Sigmoid colon (tissue), 6 donors: ENCODE measurements at regions not wholly inside any gene's neighbourhood (a gene's known extent, or its start where the extent isn't known, plus 50 kb on each side); places are given as distances from the start of the nearest gene placed in this dataset.

Experiments used
- DNase-seq: peaks from one replicate; pipeline ENCODE4 v3.0.0-alpha.2; 2019
- H3K27ac ChIP-seq, 4 donors: fragments of 200-600 bp; sonication (generic); one replicate each; pipeline ENCODE4 v1.5.1; 2016 to 2019; ENCODE audit warnings: mild to moderate bottlenecking in 1 of 4
- H3K27me3 ChIP-seq, 3 donors: fragments of 200-600 bp; sonication (generic); one replicate each; pipeline ENCODE4 v1.5.1; 2019; ENCODE audit warnings: mild to moderate bottlenecking in 1 of 3
- H3K36me3 ChIP-seq, 4 donors: fragments of 200-600 bp; sonication (generic); one replicate each; pipeline ENCODE4 v1.5.1; 2016 to 2019
- H3K4me1 ChIP-seq, 4 donors: fragments of 200-600 bp; sonication (generic); one replicate each; pipeline ENCODE4 v1.5.1; 2017 to 2019
- H3K4me3 ChIP-seq, 4 donors: fragments of 200-600 bp; sonication (generic); one replicate each; pipeline ENCODE4 v1.5.1; 2017 to 2019; ENCODE audit warnings: mild to moderate bottlenecking in 2 of 4, moderate library complexity in 1 of 4
- H3K9me3 ChIP-seq, 4 donors: fragments of 200-600 bp in 3 of 4; sonication (generic) in 3 of 4; one replicate each; pipeline versions ENCODE4 v1.5.1 to v1.6.1; 2013 to 2019
- EP300 ChIP-seq, 4 donors: sonication (generic); formaldehyde crosslinking; IDR thresholded peaks; one replicate each; pipeline ENCODE4 v1.6.1; 2017; ENCODE audit warnings: antibody characterized with exemption in 4 of 4
- POLR2A ChIP-seq, 2 donors: fragments of 450-650 bp; IDR thresholded peaks; one replicate each; pipeline ENCODE4 v1.6.1; 2016; ENCODE audit warnings: antibody characterized with exemption in 2 of 2, mild to moderate bottlenecking in 2 of 2, moderate library complexity in 2 of 2
- POLR2AphosphoS5 ChIP-seq, 4 donors: sonication (generic); formaldehyde crosslinking; IDR thresholded peaks; one replicate each; pipeline ENCODE4 v1.6.1; 2017; ENCODE audit warnings: antibody characterized with exemption in 4 of 4
- WGBS, 2 donors: extraction: QIAGEN DNeasy Blood & Tissue Kit; methylation state at CpG; one replicate each; pipeline ENCODE4 v1.1.7; 2013; 5-methylcytosine and 5-hydroxymethylcytosine counted together
- intact Hi-C: fragments of 100-400 bp; cut with DNase I; formaldehyde crosslinking; loops from one replicate; pipeline ENCODE4 v1.15.1; 2023
- TF ChIP-seq, protein P1 (sequence below), 4 experiments: fragments of 450-650 bp in 3 of 4; fragments of 200-600 bp in 1 of 4; IDR thresholded peaks; one replicate each; pipeline ENCODE4 v1.5.1; 2016 to 2019; ENCODE audit warnings: antibody characterized with exemption in 4 of 4, mild to moderate bottlenecking in 3 of 4, moderate library complexity in 2 of 4
- donor health status: healthy with polysubstance abuse.
- donor health status: healthy.

DNA sequence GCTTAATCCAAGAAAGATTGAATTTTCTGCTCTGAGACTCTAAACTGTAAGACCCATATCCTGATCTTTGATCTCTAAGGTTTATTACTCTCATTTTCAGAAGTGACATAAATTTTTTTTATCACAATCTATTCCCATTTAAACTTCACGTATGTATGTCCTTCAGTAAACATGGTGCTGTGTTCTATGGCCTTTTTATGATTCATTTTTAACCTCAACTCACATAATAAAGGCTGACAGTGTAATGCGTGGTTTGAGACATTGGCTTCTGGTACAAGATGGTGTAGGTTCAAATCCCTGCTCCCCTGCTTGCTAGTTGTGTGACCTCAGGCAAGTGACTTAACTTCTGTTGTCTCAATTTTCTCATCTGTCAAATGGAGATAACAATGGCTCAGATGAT, 306.0 kb upstream of the AADAT start:
- Histone ChIP-seq H3K27me3 (no peaks in the 10 kb centered on the region), H3K4me1 (peaks cover 0 to 9% (median 3%) of the 10 kb centered on the region in 4 donors), H3K36me3 (no peaks in the 10 kb centered on the region), H3K4me3 (no peak overlapping the region), H3K27ac (no peak overlapping the region), H3K9me3 (no peaks in the 10 kb centered on the region)
- no peak for DNase-seq
- intact Hi-C loops, result no loop called here
- TF ChIP-seq POLR2A (IDR thresholded peaks at IDR 0.05) (no peak), EP300 (IDR thresholded peaks at IDR 0.05) (no peak), POLR2AphosphoS5 (IDR thresholded peaks at IDR 0.05) (no peak)
- TF ChIP-seq, protein P1, sequence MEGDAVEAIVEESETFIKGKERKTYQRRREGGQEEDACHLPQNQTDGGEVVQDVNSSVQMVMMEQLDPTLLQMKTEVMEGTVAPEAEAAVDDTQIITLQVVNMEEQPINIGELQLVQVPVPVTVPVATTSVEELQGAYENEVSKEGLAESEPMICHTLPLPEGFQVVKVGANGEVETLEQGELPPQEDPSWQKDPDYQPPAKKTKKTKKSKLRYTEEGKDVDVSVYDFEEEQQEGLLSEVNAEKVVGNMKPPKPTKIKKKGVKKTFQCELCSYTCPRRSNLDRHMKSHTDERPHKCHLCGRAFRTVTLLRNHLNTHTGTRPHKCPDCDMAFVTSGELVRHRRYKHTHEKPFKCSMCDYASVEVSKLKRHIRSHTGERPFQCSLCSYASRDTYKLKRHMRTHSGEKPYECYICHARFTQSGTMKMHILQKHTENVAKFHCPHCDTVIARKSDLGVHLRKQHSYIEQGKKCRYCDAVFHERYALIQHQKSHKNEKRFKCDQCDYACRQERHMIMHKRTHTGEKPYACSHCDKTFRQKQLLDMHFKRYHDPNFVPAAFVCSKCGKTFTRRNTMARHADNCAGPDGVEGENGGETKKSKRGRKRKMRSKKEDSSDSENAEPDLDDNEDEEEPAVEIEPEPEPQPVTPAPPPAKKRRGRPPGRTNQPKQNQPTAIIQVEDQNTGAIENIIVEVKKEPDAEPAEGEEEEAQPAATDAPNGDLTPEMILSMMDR (IDR thresholded peaks at IDR 0.05), result no peak
- 18 to 68% methylated on average over 2 of the region's 2 CpGs for WGBS, 2 donors

DNA sequence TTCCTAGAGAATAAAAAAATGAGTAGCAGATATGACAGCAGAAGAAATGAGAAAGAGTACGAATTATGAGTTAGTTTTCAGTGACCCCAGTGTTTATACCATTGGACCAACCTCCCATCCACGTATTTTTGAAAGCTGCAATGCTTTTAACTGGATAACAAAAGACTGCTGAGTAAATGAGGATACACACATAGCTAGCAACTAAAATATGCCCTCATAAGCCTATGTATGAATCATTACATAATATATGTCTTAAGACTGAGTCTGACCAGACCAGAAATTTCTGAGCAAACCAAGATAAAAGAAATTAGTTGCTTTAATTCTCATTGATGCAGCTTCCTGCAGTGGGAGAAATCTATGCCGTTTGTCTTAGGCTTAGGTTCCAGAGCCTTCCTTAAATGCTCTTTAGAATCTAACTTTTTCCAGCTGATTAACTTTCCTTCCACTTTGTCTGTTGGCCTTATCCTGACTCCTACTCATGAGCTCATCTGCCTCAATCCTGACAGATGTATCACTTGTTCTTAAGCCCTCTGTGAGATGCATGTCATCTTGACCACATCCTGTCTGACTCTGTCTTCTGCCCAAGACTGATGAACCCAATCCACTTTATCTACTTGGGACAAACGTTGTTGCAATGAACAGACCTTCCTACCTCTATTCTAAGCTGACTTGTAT, 301.4 kb upstream of the AADAT start:
- DNase-seq, result no peak
- H3K27me3 ChIP-seq, result no peaks in the 10 kb centered on the region
- no peak for TF ChIP-seq EP300 (IDR thresholded peaks at IDR 0.05)
- TF ChIP-seq, protein P1 (IDR thresholded peaks at IDR 0.05), result no peak
- no peak for TF ChIP-seq POLR2AphosphoS5 (IDR thresholded peaks at IDR 0.05)
- no peak for TF ChIP-seq POLR2A (IDR thresholded peaks at IDR 0.05)
- H3K27ac ChIP-seq, result no peak overlapping the region
- no peak overlapping the region for H3K4me3 ChIP-seq
- no peaks in the 10 kb centered on the region for H3K9me3 ChIP-seq
- no peaks in the 10 kb centered on the region for H3K36me3 ChIP-seq
- no peaks in the 10 kb centered on the region for H3K4me1 ChIP-seq
- intact Hi-C loops, result no loop called here
- 66 to 69% methylated on average over 4 of the region's 4 CpGs for WGBS, 2 donors

DNA sequence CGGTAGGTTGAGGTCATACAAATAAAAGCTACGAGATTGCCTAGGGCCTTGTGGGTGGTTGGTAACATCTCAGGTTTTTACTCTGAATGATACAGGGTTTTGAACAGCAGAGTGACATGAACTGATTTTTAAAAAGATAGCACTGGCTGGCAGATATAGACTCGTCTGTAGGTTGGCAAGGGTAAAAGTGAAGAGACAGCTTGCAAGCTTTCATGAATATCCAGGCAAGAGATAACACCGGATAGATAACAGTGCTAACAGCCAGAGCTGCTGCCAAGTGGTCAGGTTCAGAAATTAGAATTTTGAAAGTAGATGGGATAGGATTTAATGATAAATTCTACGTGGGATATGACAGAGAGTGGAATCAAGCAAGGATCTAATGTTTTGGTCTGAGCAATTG, 299.7 kb upstream of the AADAT start:
- H3K36me3 ChIP-seq, result no peaks in the 10 kb centered on the region
- no peak for DNase-seq
- H3K4me1 ChIP-seq, result no peaks in the 10 kb centered on the region
- no peak overlapping the region for H3K4me3 ChIP-seq
- no peaks in the 10 kb centered on the region for H3K27me3 ChIP-seq
- no peak overlapping the region for H3K27ac ChIP-seq
- no peak for TF ChIP-seq POLR2A (IDR thresholded peaks at IDR 0.05)
- TF ChIP-seq POLR2AphosphoS5 (IDR thresholded peaks at IDR 0.05), result no peak
- TF ChIP-seq EP300 (IDR thresholded peaks at IDR 0.05), result no peak
- peaks cover 0 to 5% (median 0%) of the 10 kb centered on the region in 4 donors for H3K9me3 ChIP-seq
- 47 to 50% methylated on average over 5 of the region's 5 CpGs for whole genome bisulfite sequencing, 2 donors
- intact Hi-C loops, result no loop called here

DNA sequence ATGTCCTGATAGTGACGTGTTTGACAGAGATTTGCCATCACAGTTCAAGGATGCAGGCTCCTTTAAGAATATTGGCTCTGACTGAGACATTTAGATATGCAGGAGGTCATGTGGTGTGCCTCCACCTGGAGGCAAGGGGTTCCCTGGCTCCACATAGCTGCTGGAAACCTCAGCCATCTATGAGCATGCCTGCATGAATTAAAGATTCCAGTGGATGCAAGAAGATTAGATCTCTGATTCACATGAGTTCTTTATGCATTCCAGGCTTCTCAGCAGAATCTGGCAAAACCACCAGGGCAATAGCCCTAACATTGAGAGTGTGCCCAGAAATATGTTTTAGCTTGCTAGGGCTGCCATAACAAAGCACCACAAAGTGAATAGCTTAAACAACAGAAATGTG, 298.5 kb upstream of the AADAT start:
- intact Hi-C loops, result no loop called here
- no peak for TF ChIP-seq POLR2AphosphoS5 (IDR thresholded peaks at IDR 0.05)
- TF ChIP-seq EP300 (IDR thresholded peaks at IDR 0.05), result no peak
- TF ChIP-seq, protein P1 (IDR thresholded peaks at IDR 0.05), result no peak
- TF ChIP-seq POLR2A (IDR thresholded peaks at IDR 0.05), result no peak
- Histone ChIP-seq H3K9me3 (peaks cover 0 to 5% (median 0%) of the 10 kb centered on the region in 4 donors), H3K4me1 (no peaks in the 10 kb centered on the region), H3K27me3 (no peaks in the 10 kb centered on the region), H3K4me3 (no peak overlapping the region), H3K36me3 (no peaks in the 10 kb centered on the region), H3K27ac (no peak overlapping the region)
- 66 to 71% methylated on average over 1 of the region's 1 CpG for WGBS, 2 donors
- no peak for DNase-seq

DNA sequence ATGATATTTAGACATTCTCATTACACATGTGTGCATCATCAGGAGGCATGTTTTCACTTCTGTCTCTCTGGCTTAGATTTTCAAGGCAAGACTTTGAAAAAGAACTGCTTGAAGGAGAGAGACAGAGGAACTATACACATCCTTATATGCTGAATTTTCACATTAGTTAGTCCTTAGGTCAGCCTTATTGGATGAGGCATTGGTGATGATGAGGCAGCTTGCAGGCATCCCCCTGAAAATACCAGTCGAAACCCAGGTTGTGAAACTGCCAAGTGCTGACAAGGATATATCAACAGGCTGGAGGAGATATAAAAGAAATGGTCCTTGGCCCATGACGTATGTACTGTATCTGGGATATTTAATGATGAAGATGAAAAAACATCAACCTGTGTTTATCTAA, 297.2 kb upstream of the AADAT start:
- TF ChIP-seq, protein P1 (IDR thresholded peaks at IDR 0.05), result no peak
- no peak for TF ChIP-seq EP300 (IDR thresholded peaks at IDR 0.05)
- no peak for TF ChIP-seq POLR2AphosphoS5 (IDR thresholded peaks at IDR 0.05)
- TF ChIP-seq POLR2A (IDR thresholded peaks at IDR 0.05), result no peak
- Histone ChIP-seq H3K9me3 (peaks cover 0 to 5% (median 0%) of the 10 kb centered on the region in 4 donors), H3K4me1 (no peaks in the 10 kb centered on the region), H3K27me3 (no peaks in the 10 kb centered on the region), H3K4me3 (no peak overlapping the region), H3K27ac (no peak overlapping the region), H3K36me3 (no peaks in the 10 kb centered on the region)
- 78 to 80% methylated on average over 2 of the region's 2 CpGs for WGBS, 2 donors
- no peak for DNase-seq
- intact Hi-C loops, result no loop called here
